ENCODE measurements at regions not wholly inside any gene's neighbourhood (a gene's known extent, or its start where the extent isn't known, plus 50 kb on each side); places are given as distances from the start of the nearest gene placed in this dataset.
"Not testable (repeated sequence)": the region's sequence is repeated elsewhere in the genome, so short reads cannot be mapped to it uniquely, and the experiment has no call there.

GRCh38 chr4:162938738-162939485 lies 227.8 kb downstream of the NAF1 start:
- ATAC-seq = no peak

DNA sequence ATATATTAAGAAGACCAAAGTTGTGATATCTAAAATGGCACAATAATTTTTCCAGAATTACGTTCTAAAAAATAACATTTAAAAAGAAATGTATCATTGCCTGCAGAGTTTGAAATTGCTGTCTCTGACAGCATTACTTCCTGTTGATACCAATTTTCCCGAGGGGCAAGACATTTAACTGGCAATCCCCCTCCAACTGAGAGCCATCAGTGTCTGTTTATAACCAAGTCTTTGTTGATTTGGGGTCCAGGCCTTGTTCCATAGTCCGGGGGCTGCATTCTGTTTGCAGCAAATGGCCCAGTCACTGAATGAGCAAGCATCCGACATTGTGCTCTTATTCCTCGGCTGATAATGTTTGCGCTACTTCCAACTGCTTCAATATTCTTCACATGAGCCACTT lies 231.5 kb downstream of the NAF1 start:
- ATAC-seq = no peak

GRCh38 chr4:162931286-162931685 lies 235.4 kb downstream of the NAF1 start:
- no peak for ATAC-seq

DNA sequence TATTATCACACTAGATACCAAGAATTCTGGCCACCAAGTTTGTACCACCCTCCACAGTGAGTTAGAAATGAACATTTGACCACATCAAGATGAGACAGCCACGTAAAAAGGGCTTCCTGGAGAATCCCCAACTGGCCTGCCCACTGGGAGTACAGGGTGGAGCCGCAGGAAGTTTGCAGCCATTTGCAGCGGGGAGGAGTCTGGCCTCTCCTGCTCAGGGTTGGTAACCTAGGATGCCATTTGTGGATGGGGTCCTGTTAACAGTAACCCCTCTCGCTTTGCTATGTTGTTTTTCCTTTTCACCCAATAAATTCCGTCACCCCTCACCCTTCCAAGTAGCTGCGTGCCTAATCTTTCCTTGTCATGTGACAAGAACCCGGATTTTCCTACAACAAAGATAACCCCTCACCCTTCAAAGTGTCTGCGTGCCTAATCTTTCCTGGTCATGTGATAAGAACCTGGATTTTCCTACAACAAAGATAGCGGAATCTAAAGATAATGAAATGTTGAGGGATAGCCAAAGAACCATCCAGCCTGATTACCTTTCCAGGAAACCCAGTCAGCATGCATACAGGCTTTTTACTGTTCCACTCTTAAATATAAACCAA lies 245.4 kb downstream of the NAF1 start:
- no peak for ATAC-seq

DNA sequence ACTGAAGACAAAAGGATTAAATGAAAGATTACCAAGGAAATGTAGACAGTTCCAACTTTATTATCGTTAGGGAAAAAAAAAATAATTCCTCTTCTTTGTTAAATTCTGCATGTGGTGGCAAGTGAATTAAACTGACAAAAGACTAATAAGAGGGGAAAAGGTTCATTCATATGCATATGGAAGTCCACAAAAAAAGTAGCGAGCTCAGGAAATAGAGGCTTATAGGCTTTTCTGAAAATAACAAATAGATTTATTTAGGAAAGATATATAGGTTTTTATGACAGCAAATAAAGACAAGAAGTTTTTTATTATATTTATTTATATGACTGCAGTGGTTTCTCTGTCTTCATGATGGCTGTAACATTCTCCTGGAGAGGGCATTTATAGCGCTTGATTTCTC lies 246.0 kb downstream of the NAF1 start:
- ATAC-seq = no peak

DNA sequence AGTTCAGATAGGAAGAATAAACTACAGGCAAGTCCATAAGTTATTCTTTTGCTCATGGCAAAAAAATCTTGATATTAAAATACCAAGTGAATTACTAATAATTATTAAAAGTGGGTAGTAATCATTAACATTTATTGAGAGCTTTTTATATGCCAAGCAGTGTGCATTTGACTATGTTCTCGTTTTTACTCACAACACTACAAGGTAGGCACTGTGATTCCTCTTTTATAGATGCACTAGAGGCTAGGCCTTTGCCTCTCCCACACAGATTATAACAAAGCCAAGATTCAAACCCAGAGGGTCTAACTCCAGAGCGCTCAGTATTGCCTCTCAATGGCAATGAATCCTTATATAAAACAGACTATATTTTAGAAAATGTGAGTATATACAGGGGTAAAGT lies 254.2 kb downstream of the NAF1 start:
- ATAC-seq = no peak

DNA sequence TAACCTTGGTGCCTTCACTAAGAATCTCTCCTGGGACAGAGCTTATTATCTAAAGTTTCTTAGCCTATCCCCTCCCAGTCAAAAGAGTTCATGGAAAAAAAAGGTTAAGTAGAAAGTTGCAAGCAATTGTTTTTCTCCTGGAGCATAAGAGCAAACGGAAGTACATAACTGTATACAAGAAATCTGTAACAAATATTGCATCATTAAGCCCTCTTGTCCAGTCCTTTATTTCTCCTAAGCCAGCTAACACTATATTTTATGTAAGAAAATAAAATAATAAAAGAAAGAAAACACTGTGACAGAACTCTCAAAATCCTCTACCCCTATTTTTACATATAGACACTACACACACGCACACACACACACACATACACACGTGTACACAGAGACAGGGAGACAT lies 255.3 kb downstream of the NAF1 start:
- ATAC-seq = no peak

DNA sequence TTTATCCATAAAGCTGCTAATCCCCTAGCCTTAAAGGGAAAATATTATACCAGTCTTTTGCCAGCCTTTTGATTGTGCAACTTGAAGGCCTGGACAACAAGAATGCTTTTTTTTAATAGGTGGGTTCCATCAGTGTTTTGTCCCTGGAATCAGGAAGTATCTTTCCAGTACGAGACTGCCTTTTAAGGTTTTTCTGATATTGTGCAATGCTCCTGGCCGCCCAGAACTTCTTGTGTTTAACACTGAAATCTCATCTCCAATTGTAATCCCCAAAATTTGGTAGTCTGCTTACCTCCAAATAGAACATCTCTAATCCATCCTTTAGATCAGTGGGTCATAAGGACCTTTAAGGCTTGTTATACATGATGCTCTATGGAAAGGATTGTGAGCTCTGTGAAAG lies 256.7 kb downstream of the NAF1 start:
- ATAC-seq = no peak

- no peak for ATAC-seq
Observed at GRCh38 chr4:162894387-162894786, 272.3 kb downstream of the NAF1 start.

- peak; percentile 17 to 32 for ATAC-seq
Observed at GRCh38 chr4:162891788-162892707, 274.6 kb downstream of the NAF1 start.

DNA sequence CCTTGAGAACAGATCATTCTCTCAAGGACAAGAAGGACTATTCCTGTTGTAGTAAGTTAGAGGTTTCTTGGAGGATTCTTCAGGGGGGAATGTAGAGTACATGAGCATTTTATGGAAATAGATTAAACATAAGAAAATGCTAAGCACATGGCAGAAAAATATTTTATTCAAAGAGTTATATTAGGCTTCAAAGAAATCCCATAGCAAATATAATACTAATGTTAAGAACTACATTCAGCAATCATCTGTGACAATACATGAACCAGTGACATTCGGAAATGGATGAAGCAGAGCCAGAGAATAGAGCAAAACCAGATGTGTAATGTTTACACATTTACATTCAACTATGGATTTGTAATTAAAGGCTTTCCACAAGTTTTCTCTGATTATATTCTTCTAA lies 288.6 kb downstream of the NAF1 start:
- no peak for ATAC-seq

DNA sequence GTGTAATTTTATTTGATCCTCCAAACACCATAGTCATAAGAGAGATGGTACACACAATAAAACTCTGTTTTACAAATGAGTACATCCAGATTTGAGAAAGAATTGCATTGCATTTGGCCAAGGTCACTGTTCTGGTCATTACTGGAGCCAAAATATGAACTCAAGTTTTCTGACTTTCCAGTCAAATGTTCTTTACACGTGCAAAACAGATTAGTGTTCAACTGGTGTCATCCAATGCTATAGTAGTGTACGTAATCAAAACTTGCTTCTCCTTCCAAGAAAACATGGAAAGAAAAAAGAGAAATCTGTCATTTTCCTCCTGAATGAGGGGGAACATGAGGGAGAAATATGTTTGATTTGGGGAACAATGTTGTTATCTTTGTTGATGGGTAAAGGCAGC lies 291.9 kb downstream of the NAF1 start:
- no peak for ATAC-seq

- ATAC-seq = no peak
Observed at GRCh38 chr4:162871990-162872389, 294.7 kb downstream of the NAF1 start.

- ATAC-seq = no peak
Observed at GRCh38 chr4:162869157-162869556, 297.5 kb downstream of the NAF1 start.

DNA sequence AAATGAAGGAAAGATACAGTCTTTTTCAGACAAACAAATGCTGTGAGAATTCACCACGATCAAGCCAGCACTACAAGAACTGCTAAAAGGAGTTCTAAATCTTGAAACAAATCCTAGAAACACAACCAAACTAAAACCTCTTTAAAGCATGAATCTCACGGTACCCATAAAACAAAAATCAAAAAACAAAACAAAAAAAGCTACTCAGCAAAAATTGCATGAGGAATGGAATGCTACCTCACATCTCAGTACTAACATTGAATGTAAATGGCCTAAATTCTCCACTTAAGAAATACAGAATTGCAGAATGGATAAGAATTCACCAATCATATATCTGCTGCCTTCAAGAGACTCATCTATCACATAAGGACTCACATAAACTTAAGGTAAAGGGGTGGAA lies 300.1 kb downstream of the NAF1 start:
- ATAC-seq = no peak

GRCh38 chr4:162865102-162865501 lies 301.6 kb downstream of the NAF1 start:
- no peak for ATAC-seq

GRCh38 chr4:162853788-162854187 lies 312.9 kb downstream of the NAF1 start:
- no peak for ATAC-seq

GRCh38 chr4:162852642-162853041 lies 314.0 kb downstream of the NAF1 start:
- no peak for ATAC-seq

DNA sequence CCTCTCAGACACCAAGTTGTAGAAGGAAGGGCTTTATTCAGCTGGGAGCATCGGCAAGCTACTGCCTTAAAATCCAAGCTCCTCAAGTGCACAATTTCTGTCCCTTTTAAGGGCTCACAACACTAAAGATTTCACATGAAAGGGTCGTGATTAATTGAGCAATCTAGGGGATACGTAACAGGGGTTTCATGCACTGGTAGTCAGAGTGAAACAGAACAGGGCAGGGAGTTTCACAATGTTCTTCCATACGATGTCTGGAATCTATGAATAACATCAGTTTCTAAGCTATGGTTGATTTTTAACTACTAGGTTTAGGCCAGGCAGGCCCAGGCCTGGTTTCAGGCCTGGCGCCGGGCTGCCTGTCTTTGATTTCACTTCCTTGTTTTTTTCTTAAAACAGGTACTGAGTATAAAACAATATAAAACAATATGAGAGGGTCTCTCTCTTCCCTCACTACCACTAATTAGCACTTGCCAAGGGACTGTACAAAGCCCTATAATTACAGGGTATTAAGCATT lies 315.4 kb downstream of the NAF1 start:
- ATAC-seq = not testable (repeated sequence)

DNA sequence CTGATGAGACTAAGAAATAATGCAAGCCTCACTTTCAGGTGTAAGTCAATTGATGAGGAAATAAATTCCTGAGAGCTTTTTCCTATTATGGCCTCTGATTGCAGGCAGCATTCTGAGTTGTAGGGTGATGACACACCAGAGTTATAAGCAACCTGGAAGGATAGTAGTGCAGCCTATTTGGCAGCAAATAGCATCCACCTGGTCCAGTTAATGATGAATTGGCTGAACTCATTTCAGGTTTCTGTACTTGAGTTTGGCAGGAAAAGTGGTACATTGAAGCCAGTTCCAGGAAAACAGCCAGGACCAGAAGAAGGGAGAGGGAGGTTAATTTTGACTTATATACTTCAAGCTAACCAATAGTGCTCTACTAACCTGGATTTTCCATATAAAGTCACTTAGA lies 316.8 kb downstream of the NAF1 start:
- ATAC-seq = no peak

DNA sequence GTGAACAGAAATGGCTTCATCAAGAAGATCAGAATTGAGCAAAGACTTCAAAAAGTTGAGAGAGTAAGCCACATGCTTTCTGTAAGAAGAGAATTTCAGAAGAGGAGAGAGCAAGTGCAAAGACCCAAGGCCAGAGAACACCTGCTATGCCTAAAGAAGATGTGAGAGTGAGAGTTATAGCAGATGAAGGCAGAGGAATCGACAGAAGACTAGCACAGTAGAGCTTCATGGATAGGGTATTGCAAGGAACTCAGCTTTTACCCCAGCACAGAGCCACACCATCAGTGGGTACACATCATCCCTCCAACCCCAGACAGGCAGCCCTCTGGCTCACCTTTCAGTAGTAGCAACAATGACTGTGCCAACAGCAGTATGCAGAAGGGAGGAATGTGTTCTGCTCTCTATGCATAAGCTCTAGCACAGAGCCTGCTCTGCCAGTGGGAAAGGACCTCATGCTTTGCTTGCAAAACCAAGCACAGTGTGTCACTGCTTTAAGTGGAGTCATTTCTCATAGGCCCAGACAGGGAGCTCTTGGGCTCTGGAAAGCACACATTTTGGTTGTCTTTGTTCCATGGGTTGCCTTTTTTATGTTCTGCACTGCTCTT lies 318.6 kb downstream of the NAF1 start:
- ATAC-seq = no peak

GRCh38 chr4:162841753-162842152 lies 324.9 kb downstream of the NAF1 start:
- ATAC-seq = no peak

GRCh38 chr4:162839814-162840213 lies 326.9 kb downstream of the NAF1 start:
- no peak for ATAC-seq

Data from activated CD4-positive, CD25-positive, alpha-beta regulatory T cell treated with anti-CD3 and anti-CD28 coated beads, Interleukin-2, amount 50 U/mL, for 24 hours (primary cell).